ENCODE measurements at regions not wholly inside any gene's neighbourhood (a gene's known extent, or its start where the extent isn't known, plus 50 kb on each side); places are given as distances from the start of the nearest gene placed in this dataset.

DNA sequence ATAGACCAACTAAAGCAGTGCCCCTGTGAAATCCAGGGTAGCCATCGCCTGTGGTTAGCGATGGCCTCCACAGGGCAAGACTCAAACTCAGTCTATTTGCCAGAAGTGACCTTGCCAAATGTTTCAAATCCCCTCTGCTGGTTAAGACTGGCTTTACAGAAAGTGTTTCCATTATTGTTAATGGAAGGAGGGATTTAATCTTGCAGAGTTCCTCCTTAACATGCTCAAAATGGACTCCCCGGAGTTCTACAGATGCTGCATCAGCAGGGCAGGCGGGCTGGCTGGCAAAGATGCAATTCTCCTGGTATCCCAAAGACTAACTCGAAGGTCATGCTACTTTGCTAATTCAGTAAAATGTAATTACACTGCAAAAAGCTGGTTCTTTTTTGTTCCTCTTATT lies 313.0 kb upstream of the SLC7A11 start:
- no peak for DNase-seq

DNA sequence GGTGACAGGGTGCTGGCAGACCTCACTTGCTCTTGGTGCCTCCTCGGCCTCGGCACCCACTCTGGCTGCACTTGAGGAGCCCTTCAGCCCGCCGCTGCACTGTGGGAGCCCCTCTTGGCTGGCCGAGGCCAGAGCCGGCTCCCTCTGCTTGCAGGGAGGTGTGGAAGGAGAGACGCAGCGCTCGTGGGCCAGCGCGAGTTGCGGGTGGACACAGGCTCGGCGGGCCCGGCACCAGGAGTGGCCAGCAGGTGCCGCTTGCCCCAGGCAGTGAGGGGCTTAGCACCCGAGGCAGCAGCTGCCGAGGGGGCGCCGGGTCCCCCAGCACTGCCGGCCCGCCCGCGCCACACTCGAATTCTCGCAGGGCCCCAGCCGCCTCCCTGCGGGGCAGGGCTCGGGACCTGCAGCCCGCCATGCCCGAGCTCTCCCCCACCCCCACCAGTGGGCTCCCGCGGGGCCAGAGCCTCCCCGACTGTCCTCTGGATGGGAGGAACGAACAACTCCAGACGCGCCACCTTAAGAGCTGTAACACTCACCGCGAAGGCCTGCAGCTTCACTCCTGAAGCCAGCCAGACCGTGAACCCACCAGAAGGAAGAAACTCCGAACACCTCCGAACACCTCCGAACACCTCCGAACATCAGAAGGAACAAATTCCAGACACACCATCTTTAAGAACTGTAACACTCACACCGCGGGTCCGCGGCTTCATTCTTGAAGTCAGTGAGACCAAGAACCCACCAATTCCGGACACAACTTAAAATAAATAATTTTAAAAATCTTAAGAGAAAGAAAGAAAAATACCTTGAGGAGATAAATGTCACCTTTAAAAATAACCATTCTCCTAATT lies 311.1 kb upstream of the SLC7A11 start:
- DNase-seq: no peak

DNA sequence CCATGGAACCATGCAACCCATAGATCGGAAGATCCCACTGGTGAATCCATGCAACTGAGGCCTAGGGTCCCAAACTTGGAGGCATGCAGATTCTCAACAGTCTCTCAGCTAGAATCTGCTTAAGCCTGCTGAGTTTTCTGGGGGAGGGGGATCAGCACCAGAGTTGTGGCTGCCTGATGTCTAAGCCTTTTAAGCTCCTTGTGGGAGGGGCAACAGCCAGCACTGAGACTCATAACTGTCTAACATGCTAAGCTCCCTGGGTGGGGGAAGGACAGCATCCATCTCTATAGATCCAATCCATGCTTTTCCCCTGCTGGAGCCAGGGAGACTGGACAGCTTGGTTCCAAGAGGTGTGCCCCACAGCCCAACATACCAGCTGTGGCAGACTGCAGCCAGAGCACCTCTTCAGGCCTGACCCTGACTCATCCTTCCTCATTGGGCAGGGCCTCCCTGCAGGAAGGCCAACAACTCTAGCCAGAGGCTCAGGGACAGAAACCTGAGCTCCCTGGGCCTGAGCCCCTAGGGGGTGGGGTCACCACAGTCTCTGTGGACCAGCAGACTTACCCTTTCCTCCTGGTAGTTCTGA lies 300.1 kb upstream of the SLC7A11 start:
- no peak for DNase-seq

DNA sequence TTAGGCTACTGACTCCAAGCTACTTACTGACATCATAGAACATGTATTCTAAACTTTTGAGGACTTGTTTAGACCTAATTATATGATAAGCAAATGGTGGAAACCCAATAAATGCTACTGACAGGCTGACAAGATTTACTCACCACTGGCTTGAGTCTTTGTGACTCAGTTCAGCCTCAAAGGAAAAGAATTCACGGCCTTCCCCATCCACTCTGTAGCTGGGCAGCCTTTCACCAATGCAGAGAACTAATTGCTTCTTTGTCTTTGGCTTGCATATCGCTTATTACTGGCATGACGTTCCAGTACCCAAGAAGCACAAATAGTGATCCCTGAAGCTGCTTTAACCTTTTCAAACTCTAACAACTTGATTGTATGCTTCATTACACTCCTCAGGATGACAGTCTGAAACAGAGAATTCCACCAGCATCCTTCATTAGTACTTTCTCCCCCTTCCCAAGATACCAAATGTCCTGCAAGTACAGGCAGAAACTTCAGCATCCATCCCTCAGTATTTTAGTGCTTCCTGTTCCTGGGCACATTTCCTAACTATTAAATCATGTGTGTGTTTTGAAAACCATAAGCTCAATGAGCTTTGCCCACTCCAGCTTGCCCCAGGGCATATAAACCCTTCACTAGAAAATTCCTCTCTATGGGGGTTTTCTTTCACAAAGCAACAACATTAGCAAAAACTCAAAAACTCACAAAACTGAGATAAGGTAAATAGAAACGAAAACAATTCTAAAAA lies 298.1 kb upstream of the SLC7A11 start:
- DNase-seq: no peak

DNA sequence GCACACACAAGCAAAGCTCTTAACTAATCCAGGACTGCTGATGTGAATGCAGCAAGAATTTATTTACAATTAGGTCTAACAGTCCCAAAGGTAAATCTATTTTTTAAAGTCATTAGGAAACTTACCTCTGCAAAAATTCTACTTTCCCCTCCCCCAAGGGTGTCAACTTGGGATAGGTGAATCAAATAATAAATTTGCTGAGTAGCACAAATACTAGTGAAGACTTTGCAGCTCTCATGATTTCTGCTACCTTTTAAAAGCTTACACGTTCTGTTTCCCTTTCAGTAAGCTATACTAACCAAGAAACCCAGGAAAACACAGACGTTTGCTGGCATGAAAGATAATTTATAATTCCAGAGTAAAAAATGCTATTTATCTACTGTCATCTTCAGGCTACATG lies 296.6 kb upstream of the SLC7A11 start:
- no peak for DNase-seq

DNA sequence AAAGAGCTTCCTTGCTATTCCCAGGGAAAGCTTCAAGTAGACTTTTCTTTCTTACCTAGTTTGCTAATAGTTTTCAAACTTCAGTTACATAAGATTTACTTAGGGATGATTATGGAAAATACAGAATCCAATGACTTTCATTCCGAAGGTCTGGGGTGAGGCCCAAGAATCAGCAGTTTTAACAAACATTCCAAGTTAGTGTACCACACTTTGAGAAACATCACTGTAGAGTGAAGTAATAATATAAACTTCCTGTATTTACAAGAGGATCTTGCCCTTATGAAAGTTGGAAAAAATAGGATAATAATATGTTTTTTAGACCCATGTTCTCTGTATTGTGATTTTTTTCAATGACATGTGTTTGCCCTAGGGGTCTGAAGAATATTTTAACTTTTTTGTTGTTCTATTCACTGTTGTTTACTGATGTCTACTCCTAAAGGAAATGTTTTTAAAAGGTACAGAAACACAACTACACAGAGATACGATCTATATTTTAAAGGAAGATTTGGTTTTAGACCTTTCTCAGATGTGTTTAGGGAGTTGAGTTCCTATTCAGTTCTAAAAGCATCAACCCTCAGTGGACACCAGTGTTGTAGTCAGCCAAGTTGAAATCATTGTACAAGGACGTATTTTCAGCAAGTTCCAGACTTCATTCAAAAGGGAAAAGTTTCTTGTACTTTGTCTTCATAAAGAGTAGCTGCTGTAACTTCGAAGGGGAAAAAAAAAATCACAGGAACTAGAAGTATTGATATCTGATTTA lies 295.8 kb upstream of the SLC7A11 start:
- no peak for DNase-seq

DNA sequence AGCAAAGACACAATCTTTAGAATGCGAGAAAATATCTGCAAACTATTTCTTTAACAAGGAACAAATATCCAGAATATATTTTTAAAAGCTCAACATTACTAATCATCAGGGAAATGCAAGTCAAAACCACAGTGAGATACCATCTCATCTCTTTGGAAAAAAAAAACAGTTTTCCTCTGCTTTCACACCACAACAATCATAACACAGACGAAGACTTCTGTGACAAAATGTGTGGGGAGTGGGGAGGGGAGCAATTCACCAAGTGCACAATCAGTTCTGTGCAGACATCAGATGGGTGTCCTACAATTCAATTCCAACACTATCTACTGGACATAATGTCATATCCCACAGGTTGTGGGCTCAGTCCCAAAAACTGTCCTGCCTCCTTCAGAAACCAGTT lies 293.2 kb upstream of the SLC7A11 start:
- no peak for DNase-seq

DNA sequence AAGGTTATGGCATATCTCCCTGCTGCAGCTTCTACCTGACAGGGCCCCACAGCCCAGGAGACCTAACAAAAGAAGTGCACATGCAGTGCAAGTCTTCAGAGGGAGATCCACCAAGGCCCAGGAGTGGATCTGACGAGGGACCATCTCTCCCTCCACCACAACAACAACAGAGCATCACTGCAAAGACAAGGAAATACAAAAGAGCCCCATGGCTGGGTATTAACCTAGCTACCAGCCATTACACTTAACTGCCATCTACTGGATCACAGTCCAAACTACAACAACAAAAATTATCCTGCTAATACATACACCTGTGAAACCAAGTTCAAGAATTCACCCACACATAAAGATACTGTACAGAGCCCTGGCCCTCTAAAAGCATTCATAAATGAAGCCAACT lies 280.2 kb upstream of the SLC7A11 start:
- DNase-seq: peak; percentile 55 to 57

DNA sequence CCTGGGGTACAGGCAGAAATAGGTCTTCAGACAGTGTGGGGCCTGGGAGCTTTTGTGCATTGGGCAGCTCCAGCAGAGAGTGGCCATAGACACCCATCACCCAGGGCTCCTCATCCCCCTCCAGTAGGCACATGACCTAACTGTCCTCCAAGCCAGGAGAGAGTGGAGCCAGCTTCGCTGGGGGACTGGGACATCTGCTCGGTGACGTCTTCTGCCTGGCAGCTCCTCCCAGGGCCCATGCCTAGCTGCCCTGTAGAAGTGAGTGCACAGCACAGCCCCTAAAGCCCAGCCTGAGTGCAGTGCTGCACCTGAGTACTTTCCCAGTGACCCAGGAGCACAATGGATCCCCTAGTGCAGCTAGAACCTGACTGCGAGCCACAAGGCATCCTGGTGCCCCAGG lies 279.7 kb upstream of the SLC7A11 start:
- DNase-seq: no peak

DNA sequence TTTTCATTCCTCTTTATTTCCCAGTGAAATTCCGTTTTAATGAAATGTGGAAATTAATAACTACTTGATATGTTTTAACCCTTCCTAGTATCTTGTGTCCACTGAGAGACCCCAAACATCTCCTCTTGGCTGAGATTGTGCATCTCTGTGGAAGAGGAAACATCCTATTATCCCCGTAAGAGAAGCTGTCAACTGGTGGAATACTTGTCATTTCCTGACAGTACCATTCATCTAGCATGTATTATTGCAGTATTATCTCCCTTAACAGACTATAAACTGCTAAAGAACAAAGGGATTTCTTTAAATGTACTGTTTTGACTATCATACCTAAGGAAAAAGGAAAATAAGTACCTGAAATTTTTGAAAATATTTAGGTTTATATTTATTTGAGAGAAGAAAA lies 277.3 kb upstream of the SLC7A11 start:
- no peak for DNase-seq

DNA sequence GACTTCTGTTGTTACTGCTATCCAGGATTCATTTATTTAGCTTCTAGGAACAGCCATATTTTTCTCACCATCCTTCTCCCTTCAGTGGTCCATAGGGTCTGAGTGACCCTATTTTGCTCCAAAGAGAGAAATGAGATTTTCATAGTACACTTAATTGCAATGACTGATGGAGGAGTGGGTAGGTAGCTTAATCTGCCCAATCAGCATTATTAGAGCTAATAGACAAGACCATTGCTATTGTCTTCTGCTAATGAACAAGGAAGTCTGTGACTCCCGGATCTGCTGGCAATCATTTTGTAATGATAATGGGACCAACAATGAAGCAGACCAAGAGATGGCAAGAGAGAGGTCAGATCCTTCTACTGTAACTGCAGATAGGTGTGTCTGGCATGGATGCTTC lies 271.4 kb upstream of the SLC7A11 start:
- DNase-seq: no peak

DNA sequence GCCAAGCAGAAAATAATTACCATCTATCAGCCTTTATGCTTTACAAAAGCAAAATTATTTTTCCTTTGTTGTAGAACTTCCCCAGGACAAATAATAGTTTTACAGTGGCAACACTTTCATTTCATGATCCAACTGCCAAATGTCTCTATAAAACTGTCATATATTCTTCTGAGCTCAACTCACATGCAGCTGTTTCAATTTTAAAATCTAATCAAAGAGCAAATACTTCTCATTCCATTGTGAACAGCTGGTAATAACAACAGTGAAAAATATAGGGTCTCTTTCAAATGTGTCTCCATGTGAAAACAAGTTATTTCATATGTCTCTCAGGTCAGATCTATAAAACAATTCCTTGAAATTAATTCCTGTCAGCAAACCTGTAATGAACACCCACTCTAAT lies 270.6 kb upstream of the SLC7A11 start:
- DNase-seq: no peak

DNA sequence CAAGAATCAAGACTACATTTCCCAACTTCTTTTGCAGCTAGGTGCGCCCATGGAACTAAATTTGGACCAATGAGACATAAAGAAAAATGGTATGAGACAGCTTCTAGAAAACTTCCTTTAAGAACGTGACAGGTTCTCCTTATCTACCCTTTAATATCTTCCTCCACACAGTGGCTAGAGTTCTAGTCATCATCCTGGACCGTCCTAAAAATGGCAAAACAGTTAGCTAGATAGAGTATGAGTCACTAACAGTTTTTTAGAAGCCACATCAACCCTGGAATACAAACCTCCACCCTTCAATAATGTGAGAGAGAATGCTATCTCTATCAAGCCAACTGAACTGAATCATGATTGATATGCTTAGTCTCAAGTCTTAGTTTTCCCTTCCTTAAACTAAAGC lies 267.9 kb upstream of the SLC7A11 start:
- DNase-seq: no peak

DNA sequence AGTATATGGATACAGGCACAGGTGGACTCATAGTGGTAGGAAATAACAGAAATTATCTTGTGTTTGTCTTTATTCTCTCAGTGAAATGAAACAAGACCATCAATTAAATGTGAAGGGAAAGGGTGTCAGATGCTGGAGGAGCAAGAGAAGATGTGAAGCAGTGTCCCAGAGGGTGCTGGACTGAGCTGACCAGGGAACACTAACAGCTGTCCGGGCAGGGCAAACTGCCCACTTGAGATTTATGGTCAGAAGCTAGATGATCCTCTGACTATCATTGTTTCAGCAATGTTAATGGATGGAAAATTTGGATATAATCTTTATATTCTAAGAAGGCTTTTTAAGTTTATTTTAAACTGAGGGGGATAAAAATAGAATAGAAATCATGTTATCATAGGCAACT lies 267.2 kb upstream of the SLC7A11 start:
- DNase-seq: no peak

DNA sequence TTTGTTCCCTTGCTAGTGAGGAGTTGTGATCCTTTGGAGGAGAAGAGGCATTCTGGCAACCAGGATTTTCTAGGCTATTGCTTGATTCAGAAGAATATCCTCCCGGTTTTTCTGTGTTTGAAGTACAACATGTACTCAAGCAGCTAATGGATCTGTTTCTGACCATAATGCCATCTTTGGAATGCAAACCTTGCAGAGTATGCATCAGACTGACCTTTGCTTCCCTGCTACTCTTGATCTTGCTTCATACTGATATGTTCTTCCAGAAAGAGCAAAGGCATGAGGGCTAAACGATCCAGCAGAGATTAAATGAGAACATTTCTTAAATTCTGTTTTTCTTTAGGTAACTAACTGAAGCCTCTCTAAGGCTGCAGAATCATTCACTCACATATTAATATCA lies 265.4 kb upstream of the SLC7A11 start:
- DNase-seq: no peak

DNA sequence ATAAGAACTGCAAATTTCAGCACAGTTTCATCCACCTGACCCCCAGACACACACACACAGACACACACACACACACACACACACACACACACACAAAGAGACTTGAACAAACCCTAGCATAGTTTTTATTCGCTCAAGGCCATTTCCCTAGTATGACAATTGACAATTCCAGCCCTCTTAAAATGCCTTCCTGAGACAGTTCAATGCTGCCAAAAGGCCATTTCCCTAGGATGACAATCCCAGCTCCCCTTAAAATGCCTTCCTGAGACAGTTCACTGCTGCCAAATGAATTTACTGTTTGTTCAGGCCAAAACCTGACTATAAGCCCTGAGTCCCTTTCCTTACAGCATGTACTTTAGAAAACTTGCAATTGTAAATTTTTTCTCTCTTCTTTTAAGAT lies 259.5 kb upstream of the SLC7A11 start:
- DNase-seq: no peak

DNA sequence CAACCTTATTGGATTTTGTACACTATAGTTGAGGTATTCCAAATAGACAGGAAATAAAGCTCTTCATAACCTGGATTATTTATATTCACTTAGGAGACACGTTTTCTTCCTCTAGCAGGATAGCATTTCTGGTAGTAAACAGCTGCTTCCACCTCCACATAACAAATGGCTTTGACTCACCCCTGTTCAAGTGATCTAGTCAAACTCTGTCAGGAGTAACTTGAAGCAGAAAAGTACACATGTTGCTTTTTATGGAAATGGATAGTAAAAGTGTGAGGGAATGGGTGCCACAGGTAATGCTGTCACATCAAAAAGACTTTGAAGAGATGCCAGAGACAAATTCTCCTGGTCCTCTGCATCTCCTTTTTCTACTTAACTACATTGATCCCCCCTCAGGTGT lies 258.7 kb upstream of the SLC7A11 start:
- no peak for DNase-seq

DNA sequence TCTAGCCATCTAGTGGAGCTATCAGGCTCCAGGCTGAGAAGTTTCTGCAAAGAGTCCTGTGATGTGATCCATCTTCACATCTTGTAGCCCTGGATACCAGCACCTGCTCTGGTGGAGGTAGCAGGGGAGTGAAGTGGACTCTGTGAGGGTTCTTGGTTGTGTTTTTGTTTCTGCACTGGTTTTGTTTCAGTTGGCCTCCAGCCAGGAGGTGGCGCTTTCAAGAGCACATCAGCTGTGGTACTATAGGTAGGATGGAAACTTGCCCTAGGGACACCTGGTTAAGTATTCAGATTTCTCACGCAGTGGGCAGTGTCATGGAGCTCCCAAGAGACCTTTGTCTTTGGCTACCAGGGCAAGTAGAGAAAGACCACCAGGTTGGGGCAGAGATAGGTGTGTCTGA lies 257.5 kb upstream of the SLC7A11 start:
- DNase-seq: no peak

DNA sequence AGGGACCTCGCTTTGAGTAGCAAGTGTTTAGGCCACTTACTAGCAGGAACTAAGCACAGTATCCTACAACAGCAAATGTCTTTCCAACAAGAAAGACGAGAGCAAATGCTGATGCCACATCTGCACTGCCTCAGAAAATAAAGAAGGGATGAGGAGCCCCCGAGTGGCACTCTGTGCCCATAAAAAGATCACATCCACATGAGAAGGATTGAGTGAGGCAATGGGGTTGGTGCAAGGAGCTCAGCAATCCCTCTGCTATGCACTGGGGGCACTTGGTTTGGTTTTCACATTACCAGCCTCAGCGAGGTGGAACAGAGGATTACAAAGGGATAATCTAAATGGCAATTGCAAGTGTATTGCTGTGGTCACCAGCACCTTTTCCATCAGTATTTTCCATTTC lies 252.8 kb upstream of the SLC7A11 start:
- DNase-seq: peak; percentile 72 to 77

DNA sequence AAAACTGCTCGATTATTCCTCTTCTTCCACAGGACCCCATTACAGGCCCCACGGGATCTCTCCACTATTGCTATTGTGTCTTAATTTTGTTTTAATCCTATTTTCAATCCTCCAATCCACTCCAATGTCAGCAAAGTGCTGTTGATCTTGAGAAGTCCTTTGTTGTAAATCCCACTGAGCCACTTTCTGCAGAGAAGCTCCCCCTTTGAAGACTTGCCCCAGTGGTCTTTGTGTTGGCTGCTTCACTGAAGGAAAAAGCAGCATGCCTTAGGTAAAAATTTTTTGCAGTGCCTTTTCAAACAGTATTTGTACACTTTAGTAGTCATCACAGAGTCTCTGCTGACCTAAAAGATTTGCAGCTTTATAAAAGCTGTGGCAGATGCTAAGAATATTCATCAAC lies 252.0 kb upstream of the SLC7A11 start:
- DNase-seq: no peak

DNA sequence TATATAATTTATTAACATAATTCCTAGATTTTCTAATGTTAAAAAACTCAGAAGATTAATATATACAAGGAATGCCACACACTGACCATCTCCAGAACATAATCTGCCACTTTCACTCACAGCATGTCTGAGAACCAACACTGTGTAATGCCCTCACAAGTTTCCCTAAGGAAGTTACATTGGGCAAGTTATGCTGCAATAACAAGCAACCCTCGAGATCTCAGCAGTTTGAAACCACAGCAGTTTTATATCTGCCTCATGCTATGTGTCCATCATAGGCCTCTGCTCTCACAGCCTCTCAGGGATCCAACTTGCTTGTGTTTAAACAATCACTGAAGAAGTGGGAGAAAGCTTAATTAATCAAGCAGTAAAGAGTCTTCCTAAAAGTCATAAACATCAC lies 250.0 kb upstream of the SLC7A11 start:
- DNase-seq: peak; percentile 39 to 41

DNA sequence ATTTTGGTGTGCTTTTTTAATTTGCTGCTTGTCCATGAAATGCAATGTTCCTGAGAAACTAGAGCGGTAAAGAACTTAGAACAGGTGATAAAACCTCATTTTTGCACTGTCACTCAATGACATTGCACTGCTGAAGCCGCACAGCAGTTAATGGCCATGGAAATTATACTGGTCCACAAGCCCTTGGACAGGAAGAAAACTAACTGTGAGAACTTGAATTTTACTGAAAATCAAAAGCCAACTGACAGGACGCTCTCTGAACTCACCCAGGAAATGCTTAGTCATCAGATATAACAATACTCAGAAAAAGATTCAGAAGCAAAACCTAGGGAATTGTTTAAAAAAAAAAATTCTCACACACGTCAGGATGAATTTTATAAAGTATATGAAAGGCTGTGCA lies 246.4 kb upstream of the SLC7A11 start:
- peak in 1 of 2 experiments; percentile 7 for DNase-seq

DNA sequence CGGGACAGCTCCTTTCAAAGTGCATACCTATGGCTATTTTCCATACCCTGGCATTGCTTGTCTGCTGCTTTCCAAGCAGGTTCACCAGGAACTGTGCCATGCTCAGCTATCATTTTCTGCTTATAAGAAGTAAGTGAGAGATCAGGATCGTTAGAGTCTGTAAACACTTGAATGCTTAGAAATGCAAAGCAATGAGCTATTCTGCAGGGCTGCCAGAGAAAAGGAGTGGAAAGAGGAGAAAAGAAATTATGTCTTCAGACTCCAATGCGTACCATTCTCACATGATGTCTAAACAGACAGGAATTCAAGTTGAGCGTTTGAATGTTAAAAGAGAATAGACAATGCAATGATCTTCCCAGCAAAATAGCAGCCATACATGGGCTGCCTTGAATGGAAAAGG lies 245.5 kb upstream of the SLC7A11 start:
- DNase-seq: no peak

All from AML-193 (cell line).